K562 (cell line): ENCODE measurements at regions not wholly inside any gene's neighbourhood (a gene's known extent, or its start where the extent isn't known, plus 50 kb on each side); places are given as distances from the start of the nearest gene placed in this dataset.

Experiments
- CTCF ChIP-seq, 3 experiments: IDR thresholded peaks in 2 of 3; conservative IDR thresholded peaks in 1 of 3; 2 replicates each; pipeline ENCODE4 v1.5.1; 2011 to 2012; ENCODE audit warnings: low read length in 3 of 3, mild to moderate bottlenecking in 3 of 3, control low read depth in 2 of 3, improper control_type of control experiment in 1 of 3, inconsistent platforms in 1 of 3, low read depth in 1 of 3, mixed read lengths in 1 of 3, moderate library complexity in 1 of 3; ENCODE audit not compliant: insufficient read depth in 2 of 3
- HMG20A ChIP-seq: fragments of 450-650 bp; formaldehyde crosslinking; conservative IDR thresholded peaks from 2 replicates; pipeline ENCODE4 v1.4.0; 2020; ENCODE audit warnings: mild to moderate bottlenecking, mixed read lengths
- ZC3H11A ChIP-seq: IDR thresholded peaks from 2 replicates; pipeline ENCODE4 v1.6.1; 2012; ENCODE audit warnings: low read depth, low read length, improper control_type of control experiment
- ZNF639 ChIP-seq, 2 experiments: fragments of 200-800 bp in 1 of 2; sonication (Bioruptor generic) in 1 of 2; sonication (generic) in 1 of 2; formaldehyde crosslinking in 1 of 2; IDR thresholded peaks in 1 of 2; conservative IDR thresholded peaks in 1 of 2; 2 replicates each; pipeline versions ENCODE4 v1.5.0 to v1.6.1; 2016 to 2020; ENCODE audit warnings: missing compliant biosample characterization in 1 of 2, missing genetic modification characterization in 1 of 2, missing genetic modification reagents in 1 of 2

GRCh38 chr7:64433590-64433989 is 119.8 kb downstream of the ZNF736 start:
- TF ChIP-seq ZNF639 (CRISPR knock-in tag; conservative IDR thresholded peaks at IDR 0.05 in 1 of 2, IDR thresholded peaks at IDR 0.05 in 1 of 2) = no peak
- no peak for TF ChIP-seq HMG20A
- TF ChIP-seq CTCF (IDR thresholded peaks at IDR 0.05 in 2 of 3, conservative IDR thresholded peaks at IDR 0.05 in 1 of 3; ENCODE audit: insufficient read depth in 2 of 3, low read depth in 1 of 3, low read length in 3 of 3) = no peak
- TF ChIP-seq ZC3H11A = no peak
